Progenitor cell of endocrine pancreas (in vitro differentiated cells): ENCODE measurements at regions not wholly inside any gene's neighbourhood (a gene's known extent, or its start where the extent isn't known, plus 50 kb on each side); places are given as distances from the start of the nearest gene placed in this dataset.

ENCODE experiments used
- DNase-seq: peaks from one replicate; pipeline ENCODE4 v3.0.0; 2021; ENCODE audit warnings: low spot score; ENCODE audit not compliant: unreplicated experiment
- H3K27ac Mint-ChIP-seq: 2 replicates; pipeline ENCODE4 v1.8.0; 2021; ENCODE audit warnings: mild to moderate bottlenecking, moderate library complexity, mixed read lengths
- H3K27me3 Mint-ChIP-seq: 2 replicates; pipeline ENCODE4 v1.8.0; 2021; ENCODE audit warnings: mixed read lengths
- H3K36me3 Mint-ChIP-seq: 2 replicates; pipeline ENCODE4 v1.8.0; 2022; ENCODE audit warnings: mixed read lengths; ENCODE audit not compliant: insufficient read depth
- H3K4me1 Mint-ChIP-seq: 2 replicates; pipeline ENCODE4 v1.8.0; 2021; ENCODE audit warnings: low read depth, mixed read lengths
- H3K4me3 Mint-ChIP-seq: 2 replicates; pipeline ENCODE4 v1.8.0; 2021; ENCODE audit warnings: low read depth, mild to moderate bottlenecking, moderate library complexity, mixed read lengths
- H3K9me3 Mint-ChIP-seq: 2 replicates; pipeline ENCODE4 v1.8.0; 2021; ENCODE audit warnings: low read depth, mixed read lengths
- CTCF ChIP-seq: fragments of 200-600 bp; sonication (generic); IDR thresholded peaks from one replicate; pipeline ENCODE4 v1.5.0; 2021; ENCODE audit warnings: antibody characterized with exemption, mild to moderate bottlenecking; ENCODE audit not compliant: unreplicated experiment

- no peak overlapping the region for H3K4me3 Mint-ChIP-seq
- no peak overlapping the region for H3K27ac Mint-ChIP-seq
- H3K27me3 Mint-ChIP-seq, result peaks cover 42% of the 10 kb centered on the region
- TF ChIP-seq CTCF, result no peak
- H3K9me3 Mint-ChIP-seq, result no peaks in the 10 kb centered on the region
- no peaks in the 10 kb centered on the region for H3K36me3 Mint-ChIP-seq
- peaks cover 24% of the 10 kb centered on the region for H3K4me1 Mint-ChIP-seq
- no peak for DNase-seq
Observed at GRCh38 chr1:22266141-22266540, 123.2 kb upstream of the WNT4 start.

GRCh38 chr1:22267413-22268175 lies 124.7 kb upstream of the WNT4 start:
- no peak overlapping the region for H3K27ac Mint-ChIP-seq
- no peak overlapping the region for H3K4me3 Mint-ChIP-seq
- no peaks in the 10 kb centered on the region for H3K36me3 Mint-ChIP-seq
- no peaks in the 10 kb centered on the region for H3K9me3 Mint-ChIP-seq
- peaks cover 23% of the 10 kb centered on the region for H3K4me1 Mint-ChIP-seq
- no peak for TF ChIP-seq CTCF
- peaks cover 47% of the 10 kb centered on the region for H3K27me3 Mint-ChIP-seq
- DNase-seq, result no peak

GRCh38 chr1:22268327-22268726 lies 125.4 kb upstream of the WNT4 start:
- TF ChIP-seq CTCF, result no peak
- Mint-ChIP-seq H3K36me3 (no peaks in the 10 kb centered on the region), H3K27me3 (peaks cover 50% of the 10 kb centered on the region), H3K4me1 (peaks cover 21% of the 10 kb centered on the region), H3K9me3 (no peaks in the 10 kb centered on the region), H3K27ac (peak overlapping the region; percentile 65), H3K4me3 (no peak overlapping the region)
- DNase-seq, result no peak

GRCh38 chr1:22271847-22272801 lies 129.2 kb upstream of the WNT4 start:
- Mint-ChIP-seq H3K4me3 (no peak overlapping the region), H3K36me3 (no peaks in the 10 kb centered on the region), H3K9me3 (no peaks in the 10 kb centered on the region), H3K27me3 (peaks cover 64% of the 10 kb centered on the region), H3K27ac (no peak overlapping the region), H3K4me1 (peaks cover 5% of the 10 kb centered on the region)
- no peak for TF ChIP-seq CTCF
- DNase-seq, result no peak
